Neural crest cell (in vitro differentiated cells): ENCODE measurements at regions not wholly inside any gene's neighbourhood (a gene's known extent, or its start where the extent isn't known, plus 50 kb on each side); places are given as distances from the start of the nearest gene placed in this dataset.

Experiments used
- DNase-seq: peaks from one replicate; pipeline ENCODE4 v3.0.0; 2021; ENCODE audit warnings: low read depth, mixed read lengths, low spot score
- H3K27ac Mint-ChIP-seq: one replicate; pipeline ENCODE4 v1.8.0; 2021; ENCODE audit warnings: mild to moderate bottlenecking, mixed read lengths; ENCODE audit not compliant: unreplicated experiment
- H3K27me3 Mint-ChIP-seq: 2 replicates; pipeline ENCODE4 v1.8.0; 2021; ENCODE audit warnings: low read depth, mild to moderate bottlenecking, mixed read lengths
- H3K36me3 Mint-ChIP-seq: 2 replicates; pipeline ENCODE4 v1.8.0; 2021; ENCODE audit warnings: low read depth, mild to moderate bottlenecking, mixed read lengths
- H3K4me1 Mint-ChIP-seq: 2 replicates; pipeline ENCODE4 v1.8.0; 2021; ENCODE audit warnings: mixed read lengths
- H3K4me3 Mint-ChIP-seq: one replicate; pipeline ENCODE4 v1.8.0; 2021; ENCODE audit warnings: mild to moderate bottlenecking, mixed read lengths
- H3K9me3 Mint-ChIP-seq: 2 replicates; pipeline ENCODE4 v1.8.0; 2021; ENCODE audit warnings: mixed read lengths
- TF ChIP-seq, protein P1 (sequence below): fragments of 200-600 bp; sonication (generic); conservative IDR thresholded peaks from 2 replicates; pipeline ENCODE4 v1.5.0; 2021; ENCODE audit warnings: antibody characterized with exemption, mild to moderate bottlenecking

DNA sequence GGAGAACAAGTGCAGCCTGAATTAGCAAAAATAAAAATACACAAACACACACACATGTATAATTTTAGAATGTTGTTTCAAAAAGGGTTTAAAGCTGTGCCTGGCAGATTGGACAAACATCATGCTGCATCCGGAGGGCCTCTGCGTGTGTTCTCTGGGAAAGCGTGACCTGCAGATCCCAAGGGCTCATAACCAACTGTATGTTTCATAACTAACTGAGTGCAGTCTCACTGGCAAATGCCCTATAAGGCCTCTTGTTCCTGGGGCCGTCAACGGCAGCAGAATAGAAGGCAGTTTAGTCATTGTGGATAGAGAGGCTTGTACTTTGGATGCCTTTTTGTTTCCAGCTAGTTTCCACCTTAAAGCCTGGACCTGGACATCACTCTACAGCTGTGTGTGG is 243.8 kb upstream of the KIAA1217 start:
- Mint-ChIP-seq H3K27ac (no peak overlapping the region), H3K36me3 (no peaks in the 10 kb centered on the region), H3K4me3 (no peak overlapping the region), H3K27me3 (no peaks in the 10 kb centered on the region), H3K4me1 (no peaks in the 10 kb centered on the region), H3K9me3 (peaks cover 3% of the 10 kb centered on the region)
- TF ChIP-seq, protein P1, sequence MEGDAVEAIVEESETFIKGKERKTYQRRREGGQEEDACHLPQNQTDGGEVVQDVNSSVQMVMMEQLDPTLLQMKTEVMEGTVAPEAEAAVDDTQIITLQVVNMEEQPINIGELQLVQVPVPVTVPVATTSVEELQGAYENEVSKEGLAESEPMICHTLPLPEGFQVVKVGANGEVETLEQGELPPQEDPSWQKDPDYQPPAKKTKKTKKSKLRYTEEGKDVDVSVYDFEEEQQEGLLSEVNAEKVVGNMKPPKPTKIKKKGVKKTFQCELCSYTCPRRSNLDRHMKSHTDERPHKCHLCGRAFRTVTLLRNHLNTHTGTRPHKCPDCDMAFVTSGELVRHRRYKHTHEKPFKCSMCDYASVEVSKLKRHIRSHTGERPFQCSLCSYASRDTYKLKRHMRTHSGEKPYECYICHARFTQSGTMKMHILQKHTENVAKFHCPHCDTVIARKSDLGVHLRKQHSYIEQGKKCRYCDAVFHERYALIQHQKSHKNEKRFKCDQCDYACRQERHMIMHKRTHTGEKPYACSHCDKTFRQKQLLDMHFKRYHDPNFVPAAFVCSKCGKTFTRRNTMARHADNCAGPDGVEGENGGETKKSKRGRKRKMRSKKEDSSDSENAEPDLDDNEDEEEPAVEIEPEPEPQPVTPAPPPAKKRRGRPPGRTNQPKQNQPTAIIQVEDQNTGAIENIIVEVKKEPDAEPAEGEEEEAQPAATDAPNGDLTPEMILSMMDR = no peak
- no peak for DNase-seq

DNA sequence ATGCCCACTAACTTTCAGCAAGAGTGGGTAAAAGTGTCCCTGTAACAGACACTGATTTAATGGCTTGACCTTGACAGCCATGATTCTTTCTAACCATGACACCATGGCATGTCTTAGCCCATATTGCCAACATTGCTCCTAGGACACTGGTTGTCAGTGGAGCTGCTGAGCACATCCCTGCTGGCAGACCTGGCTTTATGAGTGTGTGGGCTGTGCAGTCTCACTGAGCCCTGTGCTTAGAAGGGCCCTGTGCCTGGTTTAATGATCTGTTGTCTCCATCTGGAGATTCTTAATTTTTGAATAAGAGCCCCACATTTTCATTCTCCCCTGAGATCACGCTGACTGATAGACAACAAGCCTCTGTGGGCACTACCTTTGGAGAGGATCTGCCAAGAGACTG is 243.1 kb upstream of the KIAA1217 start:
- no peaks in the 10 kb centered on the region for H3K4me1 Mint-ChIP-seq
- H3K27ac Mint-ChIP-seq = no peak overlapping the region
- no peak overlapping the region for H3K4me3 Mint-ChIP-seq
- H3K9me3 Mint-ChIP-seq = peaks cover 3% of the 10 kb centered on the region
- DNase-seq = no peak
- TF ChIP-seq, protein P1 = no peak
- no peaks in the 10 kb centered on the region for H3K36me3 Mint-ChIP-seq
- H3K27me3 Mint-ChIP-seq = no peaks in the 10 kb centered on the region

DNA sequence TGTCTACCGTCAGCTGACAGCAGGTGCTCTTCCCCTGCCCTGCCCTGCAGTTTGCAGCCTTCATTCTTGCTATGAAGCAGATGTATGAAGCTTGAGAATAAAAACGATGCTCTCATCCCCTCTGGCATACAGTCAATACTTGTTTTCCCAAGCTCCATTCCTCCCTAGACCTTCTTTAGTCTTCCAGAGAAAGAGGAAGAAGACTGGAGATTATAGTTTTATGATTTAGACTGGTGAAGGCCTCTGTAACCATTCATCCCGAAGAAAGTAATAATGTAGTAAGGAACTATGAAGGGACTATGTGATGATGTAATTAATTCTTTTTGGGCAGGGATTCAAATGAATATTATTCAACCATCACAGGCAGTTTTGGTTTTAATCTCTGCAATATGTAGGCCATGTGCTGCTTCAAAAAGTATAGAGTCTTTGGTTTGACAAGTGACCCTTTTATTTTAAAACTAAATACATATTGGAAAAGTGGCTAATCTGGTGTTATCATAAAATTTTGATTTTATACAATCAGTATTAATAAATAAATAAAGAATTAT is 242.4 kb upstream of the KIAA1217 start:
- Mint-ChIP-seq H3K4me1 (no peaks in the 10 kb centered on the region), H3K27me3 (no peaks in the 10 kb centered on the region), H3K4me3 (no peak overlapping the region), H3K27ac (no peak overlapping the region), H3K9me3 (peaks cover 6% of the 10 kb centered on the region), H3K36me3 (no peaks in the 10 kb centered on the region)
- TF ChIP-seq, protein P1 = no peak
- no peak for DNase-seq

DNA sequence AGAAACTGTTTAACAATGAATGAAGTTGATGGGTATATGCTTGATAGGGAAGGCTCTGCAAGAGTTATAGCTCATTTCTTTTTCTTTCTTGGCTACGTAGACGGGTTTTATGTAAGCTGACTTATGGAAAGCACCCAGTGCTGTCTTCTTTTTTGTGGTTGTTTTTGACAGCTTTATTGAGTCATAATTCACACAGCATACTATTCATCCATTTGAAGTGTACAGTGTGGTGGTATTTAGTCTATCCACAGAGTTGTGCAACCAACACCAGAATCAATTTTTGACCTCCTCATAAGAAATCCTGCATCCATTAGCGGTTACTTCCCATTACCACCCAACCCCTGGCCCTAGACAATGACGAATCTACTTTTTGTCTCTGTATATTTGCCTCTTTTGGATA is 240.6 kb upstream of the KIAA1217 start:
- TF ChIP-seq, protein P1 = no peak

DNA sequence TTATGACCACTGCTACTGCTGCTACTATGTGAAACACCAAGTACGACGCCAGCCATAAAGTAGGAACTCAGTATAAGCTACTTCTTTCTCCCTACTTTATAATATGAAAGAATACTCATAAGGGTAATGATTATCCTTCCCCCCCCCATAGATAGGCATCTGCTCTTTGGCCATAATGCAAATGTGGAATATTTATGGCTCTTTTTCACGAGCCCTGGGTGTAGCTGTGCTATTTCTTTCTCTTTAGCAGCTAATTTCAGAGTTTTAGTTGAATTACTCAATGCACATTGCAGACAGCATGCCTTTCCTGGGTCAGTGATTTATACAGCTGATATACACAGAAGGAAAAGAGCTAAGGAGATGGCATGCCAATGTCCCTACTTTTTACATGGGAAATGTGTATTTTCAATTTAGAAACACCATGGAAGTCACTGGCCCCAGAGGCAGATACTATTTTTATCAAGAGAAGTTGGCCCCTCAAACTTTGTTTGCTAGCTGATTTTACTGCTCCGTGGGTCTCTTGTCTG is 234.1 kb upstream of the KIAA1217 start:
- TF ChIP-seq, protein P1 = no peak
- H3K27ac Mint-ChIP-seq = no peak overlapping the region
- no peak for DNase-seq
- no peaks in the 10 kb centered on the region for H3K4me1 Mint-ChIP-seq
- peaks cover 3% of the 10 kb centered on the region for H3K9me3 Mint-ChIP-seq
- no peak overlapping the region for H3K4me3 Mint-ChIP-seq
- peaks cover 25% of the 10 kb centered on the region for H3K27me3 Mint-ChIP-seq
- H3K36me3 Mint-ChIP-seq = no peaks in the 10 kb centered on the region

More for the DNA sequence above, 240.6 kb upstream of the KIAA1217 start:
- H3K27ac Mint-ChIP-seq = no peak overlapping the region
- no peak for DNase-seq
- no peaks in the 10 kb centered on the region for H3K36me3 Mint-ChIP-seq
- H3K4me3 Mint-ChIP-seq = no peak overlapping the region
- no peaks in the 10 kb centered on the region for H3K27me3 Mint-ChIP-seq
- H3K4me1 Mint-ChIP-seq = no peaks in the 10 kb centered on the region
- H3K9me3 Mint-ChIP-seq = peaks cover 6% of the 10 kb centered on the region
